ENCODE measurements at regions not wholly inside any gene's neighbourhood (a gene's known extent, or its start where the extent isn't known, plus 50 kb on each side); places are given as distances from the start of the nearest gene placed in this dataset.

GRCh38 chr14:93870377-93870776 lies 56.8 kb upstream of the FAM181A start:
- intact Hi-C loops (cut with DNase I; ENCODE audit: low total_unique reads) = no loop called here
- no peaks in the 10 kb centered on the region for H3K4me1 ChIP-seq
- peaks cover 0 to 3% of the 10 kb centered on the region in 2 donors for H3K27me3 ChIP-seq
- H3K9me3 ChIP-seq = no peaks in the 10 kb centered on the region
- H3K36me3 ChIP-seq = no peaks in the 10 kb centered on the region
- no peak for DNase-seq
- H3K27ac ChIP-seq = no peak overlapping the region
- H3K4me3 ChIP-seq = no peak overlapping the region
- TF ChIP-seq, protein P1, sequence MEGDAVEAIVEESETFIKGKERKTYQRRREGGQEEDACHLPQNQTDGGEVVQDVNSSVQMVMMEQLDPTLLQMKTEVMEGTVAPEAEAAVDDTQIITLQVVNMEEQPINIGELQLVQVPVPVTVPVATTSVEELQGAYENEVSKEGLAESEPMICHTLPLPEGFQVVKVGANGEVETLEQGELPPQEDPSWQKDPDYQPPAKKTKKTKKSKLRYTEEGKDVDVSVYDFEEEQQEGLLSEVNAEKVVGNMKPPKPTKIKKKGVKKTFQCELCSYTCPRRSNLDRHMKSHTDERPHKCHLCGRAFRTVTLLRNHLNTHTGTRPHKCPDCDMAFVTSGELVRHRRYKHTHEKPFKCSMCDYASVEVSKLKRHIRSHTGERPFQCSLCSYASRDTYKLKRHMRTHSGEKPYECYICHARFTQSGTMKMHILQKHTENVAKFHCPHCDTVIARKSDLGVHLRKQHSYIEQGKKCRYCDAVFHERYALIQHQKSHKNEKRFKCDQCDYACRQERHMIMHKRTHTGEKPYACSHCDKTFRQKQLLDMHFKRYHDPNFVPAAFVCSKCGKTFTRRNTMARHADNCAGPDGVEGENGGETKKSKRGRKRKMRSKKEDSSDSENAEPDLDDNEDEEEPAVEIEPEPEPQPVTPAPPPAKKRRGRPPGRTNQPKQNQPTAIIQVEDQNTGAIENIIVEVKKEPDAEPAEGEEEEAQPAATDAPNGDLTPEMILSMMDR (IDR thresholded peaks at IDR 0.05) = no peak

DNA sequence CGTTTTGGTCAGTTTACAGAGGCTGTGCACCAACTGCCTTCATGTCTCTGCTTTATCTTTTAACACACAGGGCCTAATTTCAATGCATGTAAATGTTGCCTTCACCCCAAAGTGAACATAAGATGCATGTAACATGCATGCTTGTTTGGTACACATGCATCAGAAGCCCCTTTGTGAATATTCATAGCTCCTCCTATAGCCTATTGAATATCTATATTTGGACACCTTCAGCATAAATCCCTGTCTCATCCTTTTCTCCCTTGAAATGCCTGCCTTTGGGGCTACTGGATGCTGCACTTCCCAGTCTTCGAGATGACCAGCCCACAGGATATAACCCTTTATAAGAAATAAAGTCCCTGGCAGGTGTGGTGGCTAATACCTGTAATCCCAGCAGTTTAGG lies 57.7 kb upstream of the FAM181A start:
- Histone ChIP-seq H3K27me3 (peaks cover 0 to 3% of the 10 kb centered on the region in 2 donors), H3K27ac (no peak overlapping the region), H3K4me3 (no peak overlapping the region), H3K9me3 (no peaks in the 10 kb centered on the region), H3K36me3 (no peaks in the 10 kb centered on the region), H3K4me1 (no peaks in the 10 kb centered on the region)
- TF ChIP-seq, protein P1 (IDR thresholded peaks at IDR 0.05) = no peak
- intact Hi-C loops (cut with DNase I; ENCODE audit: low total_unique reads) = no loop called here
- DNase-seq = no peak

DNA sequence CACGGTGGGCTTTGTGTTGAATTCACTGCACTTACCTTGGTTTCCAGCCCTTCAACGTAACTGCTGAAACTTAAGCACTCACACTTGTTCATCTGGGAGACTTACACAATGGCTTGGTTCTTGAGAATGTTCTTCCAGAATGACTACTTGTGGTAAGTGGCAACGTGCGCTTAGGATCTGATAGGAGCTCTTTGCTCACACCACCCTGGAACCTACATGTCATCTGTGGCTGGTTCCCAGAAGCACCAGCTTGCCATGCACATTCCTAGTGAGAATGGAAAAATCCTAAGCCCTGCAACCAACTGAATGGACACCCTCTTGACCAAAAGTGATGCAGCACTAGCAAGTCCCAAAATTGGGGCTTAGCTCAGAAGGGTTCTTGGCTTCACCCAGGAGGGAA lies 59.0 kb upstream of the FAM181A start:
- Histone ChIP-seq H3K4me3 (no peak overlapping the region), H3K36me3 (no peaks in the 10 kb centered on the region), H3K27me3 (peaks cover 0 to 3% of the 10 kb centered on the region in 2 donors), H3K4me1 (no peaks in the 10 kb centered on the region), H3K9me3 (no peaks in the 10 kb centered on the region), H3K27ac (no peak overlapping the region)
- DNase-seq = no peak
- intact Hi-C loops (cut with DNase I; ENCODE audit: low total_unique reads) = no loop called here
- TF ChIP-seq, protein P1 (IDR thresholded peaks at IDR 0.05) = no peak

DNA sequence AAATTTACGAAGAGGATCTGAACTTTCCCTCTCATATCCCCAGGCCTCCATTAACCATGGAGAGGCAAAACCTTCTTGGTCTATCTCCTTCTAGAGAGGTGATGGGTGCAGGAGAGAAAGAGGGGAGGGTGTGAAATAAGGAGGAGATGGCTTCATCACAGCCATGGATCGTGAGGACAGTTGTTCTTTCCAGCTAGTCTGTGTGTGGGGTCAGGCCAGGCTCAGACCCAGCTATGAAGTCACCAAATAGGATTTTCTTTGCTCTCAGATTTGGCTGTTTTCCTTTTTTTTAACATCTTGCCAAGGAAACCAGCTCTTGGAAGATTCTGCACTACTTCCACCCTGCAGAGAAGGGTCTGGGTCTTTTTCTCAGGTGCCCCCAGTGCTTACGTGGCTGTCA lies 64.9 kb upstream of the FAM181A start:
- Histone ChIP-seq H3K9me3 (no peaks in the 10 kb centered on the region), H3K4me1 (peaks cover 0 to 36% (median 13%) of the 10 kb centered on the region in 4 donors), H3K4me3 (no peak overlapping the region), H3K27ac (no peak overlapping the region), H3K36me3 (no peaks in the 10 kb centered on the region), H3K27me3 (no peaks in the 10 kb centered on the region)
- no peak for DNase-seq
- intact Hi-C loops (cut with DNase I; ENCODE audit: low total_unique reads) = no loop called here
- TF ChIP-seq, protein P1 (IDR thresholded peaks at IDR 0.05) = no peak

DNA sequence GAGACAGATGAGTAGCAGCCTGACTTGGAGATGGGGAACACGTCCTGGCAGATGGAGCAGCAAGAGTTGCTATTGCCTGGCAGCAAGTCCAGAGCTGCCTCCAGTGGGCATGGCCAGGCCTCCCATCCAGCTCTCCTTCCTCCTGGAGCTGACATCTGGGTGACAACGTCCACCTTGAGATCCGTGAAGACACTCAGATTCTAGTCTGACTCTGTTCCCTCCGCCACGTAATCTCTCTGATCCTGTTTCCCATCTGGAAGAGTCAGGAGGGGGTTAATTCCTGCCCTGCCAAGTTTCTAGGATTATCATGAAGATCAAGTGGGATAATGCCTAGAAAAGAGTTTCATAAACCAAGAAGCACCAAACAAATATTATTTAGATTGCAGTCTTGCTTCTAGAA lies 65.3 kb upstream of the FAM181A start:
- no peak overlapping the region for H3K27ac ChIP-seq
- H3K9me3 ChIP-seq = no peaks in the 10 kb centered on the region
- H3K36me3 ChIP-seq = no peaks in the 10 kb centered on the region
- H3K27me3 ChIP-seq = no peaks in the 10 kb centered on the region
- H3K4me1 ChIP-seq = peaks cover 0 to 40% (median 15%) of the 10 kb centered on the region in 4 donors
- intact Hi-C loops (cut with DNase I; ENCODE audit: low total_unique reads) = no loop called here
- no peak overlapping the region for H3K4me3 ChIP-seq
- TF ChIP-seq, protein P1 (IDR thresholded peaks at IDR 0.05) = no peak
- no peak for DNase-seq

GRCh38 chr14:93859957-93860356 lies 67.2 kb upstream of the FAM181A start:
- TF ChIP-seq, protein P1 (IDR thresholded peaks at IDR 0.05) = no peak
- no peak overlapping the region for H3K4me3 ChIP-seq
- DNase-seq = no peak
- peaks cover 0 to 41% (median 15%) of the 10 kb centered on the region in 4 donors for H3K4me1 ChIP-seq
- H3K27ac ChIP-seq = no peak overlapping the region
- H3K36me3 ChIP-seq = no peaks in the 10 kb centered on the region
- H3K27me3 ChIP-seq = no peaks in the 10 kb centered on the region
- H3K9me3 ChIP-seq = no peaks in the 10 kb centered on the region
- intact Hi-C loops (cut with DNase I; ENCODE audit: low total_unique reads) = no loop called here

All from tibial artery (tissue), 4 donors.